ENCODE measurements at regions not wholly inside any gene's neighbourhood (a gene's known extent, or its start where the extent isn't known, plus 50 kb on each side); places are given as distances from the start of the nearest gene placed in this dataset.
"Not testable (repeated sequence)": the region's sequence is repeated elsewhere in the genome, so short reads cannot be mapped to it uniquely, and the experiment has no call there.

DNA sequence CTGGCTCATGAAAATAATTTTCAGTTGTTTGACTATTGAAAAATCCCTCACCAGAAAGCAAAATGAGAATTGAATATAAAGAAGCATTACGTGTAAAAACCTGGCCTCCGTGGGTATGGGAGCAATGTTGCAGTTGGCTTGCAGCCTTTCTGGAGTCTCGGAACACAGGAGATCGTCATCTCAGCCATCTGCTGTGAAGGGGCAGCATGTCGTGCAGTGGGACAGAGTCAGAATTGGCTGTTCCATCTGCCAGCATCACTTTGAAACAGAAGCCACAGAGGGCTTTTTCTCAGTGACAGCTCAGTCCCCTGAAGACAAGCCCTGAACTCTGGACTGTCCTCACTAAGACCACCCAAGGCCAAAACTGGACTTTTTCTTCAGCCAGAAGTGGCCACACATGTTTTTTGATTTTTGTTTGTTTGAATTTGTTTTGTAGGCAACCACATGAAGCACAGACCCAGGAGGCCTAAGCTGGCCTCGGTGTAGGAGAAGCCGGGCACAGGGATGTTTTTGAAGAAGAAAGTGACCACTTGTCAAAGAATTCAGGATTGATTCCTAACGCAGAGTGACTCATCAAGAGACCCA is 170.8 kb upstream of the DYRK2 start:
- Mint-ChIP-seq H3K27me3 (ENCODE audit: low read depth, poor library complexity) (no peaks in the 10 kb centered on the region), H3K4me3 (no peak overlapping the region), H3K9me3 (no peaks in the 10 kb centered on the region), H3K27ac (no peak overlapping the region), H3K4me1 (peaks cover 21% of the 10 kb centered on the region), H3K36me3 (ENCODE audit: low read depth) (no peaks in the 10 kb centered on the region)
- TF ChIP-seq CTCF (IDR thresholded peaks at IDR 0.05): no peak
- DNase-seq: no peak

DNA sequence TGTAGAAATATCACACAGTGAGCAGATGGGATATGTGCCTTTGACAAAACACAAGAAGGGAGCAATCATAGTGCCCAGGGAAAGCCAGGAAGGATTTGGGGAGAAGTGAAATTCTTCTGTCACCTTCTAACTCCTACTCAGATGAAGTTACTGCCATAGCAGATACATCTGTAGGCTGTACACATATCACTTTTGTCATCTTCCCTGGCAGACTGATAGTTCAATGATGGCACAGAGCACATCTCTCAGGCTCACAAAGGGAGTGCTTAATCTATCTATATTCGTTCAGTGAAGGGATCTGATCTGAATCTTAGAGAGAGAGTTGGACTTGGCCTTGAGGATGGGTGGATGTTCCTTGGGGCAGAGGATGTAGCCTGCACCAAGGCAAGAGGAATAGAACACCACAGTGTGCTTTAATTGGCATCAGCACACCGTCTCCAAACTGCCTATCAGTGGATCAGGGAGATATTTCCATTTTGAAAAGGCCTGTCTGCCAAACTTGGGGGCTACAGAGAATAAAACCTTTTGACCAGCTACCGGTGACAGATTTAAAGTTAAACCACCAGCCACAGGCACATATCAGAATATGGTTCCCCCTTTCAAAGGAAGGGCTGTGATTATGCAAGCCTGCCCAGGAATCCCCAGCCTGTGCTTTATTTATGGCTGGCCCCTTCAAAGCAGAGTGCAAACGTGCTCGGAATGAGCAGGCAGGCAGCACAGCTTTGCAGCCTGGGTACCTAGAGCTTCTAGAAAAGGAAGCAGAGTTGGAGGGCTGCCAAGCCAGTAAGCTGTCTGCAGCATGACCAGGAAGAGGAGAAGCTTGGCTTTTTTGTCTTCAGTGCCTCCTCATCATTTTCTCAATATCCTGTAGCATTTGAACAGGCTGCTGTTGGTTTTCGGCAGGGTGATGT is 165.5 kb upstream of the DYRK2 start:
- no peak for TF ChIP-seq CTCF (IDR thresholded peaks at IDR 0.05)
- Mint-ChIP-seq H3K9me3 (peaks cover 16% of the 10 kb centered on the region), H3K4me1 (peaks cover 28% of the 10 kb centered on the region), H3K4me3 (no peak overlapping the region), H3K27me3 (ENCODE audit: low read depth, poor library complexity) (peaks cover 5% of the 10 kb centered on the region), H3K36me3 (ENCODE audit: low read depth) (peaks cover 5% of the 10 kb centered on the region), H3K27ac (peak overlapping the region; percentile 78)
- peak; percentile 20 for DNase-seq

DNA sequence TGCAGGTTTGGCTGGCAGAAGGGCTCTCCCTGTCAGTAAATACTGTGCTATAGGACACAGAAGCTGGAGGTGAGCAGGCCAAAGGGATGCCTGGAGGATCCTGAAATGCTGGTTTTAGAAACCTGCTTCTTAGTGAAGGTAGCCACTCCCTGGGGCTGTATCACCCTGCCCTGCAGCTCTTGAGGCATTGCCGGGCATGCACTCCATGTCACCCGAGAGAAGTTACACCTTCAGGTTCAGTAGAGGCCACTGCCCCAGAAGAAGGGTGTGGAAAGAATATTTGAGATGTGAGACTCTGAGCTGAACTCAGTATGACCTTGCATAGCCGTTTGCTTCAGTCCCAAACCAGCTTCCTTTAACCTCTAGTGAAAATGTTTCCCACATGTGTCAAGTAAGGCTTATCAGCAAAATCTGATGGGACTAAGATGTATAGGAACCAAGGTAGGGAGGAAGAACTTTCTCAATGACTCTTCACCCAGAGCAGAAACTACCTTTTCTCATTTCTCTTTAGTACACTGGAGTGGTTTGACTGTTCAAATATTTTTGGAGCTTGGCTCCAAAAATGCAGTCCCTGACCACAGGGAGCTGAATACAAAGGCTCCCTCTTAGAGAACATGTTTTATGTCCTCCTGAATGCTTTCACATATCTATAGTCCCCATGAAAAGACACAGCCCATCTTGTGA is 164.5 kb upstream of the DYRK2 start:
- DNase-seq: no peak
- H3K27me3 Mint-ChIP-seq (ENCODE audit: low read depth, poor library complexity): peaks cover 5% of the 10 kb centered on the region
- peaks cover 24% of the 10 kb centered on the region for H3K4me1 Mint-ChIP-seq
- no peak overlapping the region for H3K4me3 Mint-ChIP-seq
- peaks cover 7% of the 10 kb centered on the region for H3K36me3 Mint-ChIP-seq (ENCODE audit: low read depth)
- TF ChIP-seq CTCF (IDR thresholded peaks at IDR 0.05): no peak
- H3K9me3 Mint-ChIP-seq: peaks cover 26% of the 10 kb centered on the region
- H3K27ac Mint-ChIP-seq: no peak overlapping the region

DNA sequence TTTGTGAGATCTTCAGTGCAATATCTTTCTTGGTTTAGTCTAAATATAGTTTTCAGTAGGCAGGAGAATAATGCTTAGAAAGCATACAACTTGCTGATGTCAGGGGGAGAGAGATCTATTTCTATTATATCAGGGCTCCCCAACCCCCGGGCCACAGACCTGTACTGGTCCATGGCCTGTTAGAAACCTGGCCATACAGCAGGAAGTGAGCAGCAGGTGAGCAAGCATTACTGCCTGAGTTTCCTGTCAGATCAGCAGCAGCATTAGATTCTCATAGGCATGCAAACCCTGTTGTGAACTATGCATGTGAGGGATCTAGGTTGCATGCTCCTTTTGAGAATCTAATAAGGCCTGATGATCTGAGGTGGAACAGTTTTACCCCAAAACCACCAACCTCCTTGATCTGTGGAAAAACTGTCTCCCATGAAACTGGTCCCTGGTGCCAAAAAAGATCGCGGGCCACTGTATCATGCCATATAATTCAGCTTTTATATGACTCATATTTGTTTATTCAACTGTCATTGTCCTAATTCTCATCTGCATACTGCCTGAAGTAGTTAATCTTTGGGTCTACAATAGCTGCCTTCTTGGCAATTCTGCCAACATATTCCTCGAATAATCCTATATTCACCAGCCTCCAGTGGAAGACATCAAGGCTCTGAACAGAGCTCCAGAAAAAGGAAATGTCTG is 163.6 kb upstream of the DYRK2 start:
- H3K4me1 Mint-ChIP-seq: peaks cover 24% of the 10 kb centered on the region
- DNase-seq: no peak
- TF ChIP-seq CTCF (IDR thresholded peaks at IDR 0.05): no peak
- peaks cover 35% of the 10 kb centered on the region for H3K9me3 Mint-ChIP-seq
- H3K27me3 Mint-ChIP-seq (ENCODE audit: low read depth, poor library complexity): peaks cover 10% of the 10 kb centered on the region
- H3K4me3 Mint-ChIP-seq: no peak overlapping the region
- H3K36me3 Mint-ChIP-seq (ENCODE audit: low read depth): peaks cover 13% of the 10 kb centered on the region
- no peak overlapping the region for H3K27ac Mint-ChIP-seq

DNA sequence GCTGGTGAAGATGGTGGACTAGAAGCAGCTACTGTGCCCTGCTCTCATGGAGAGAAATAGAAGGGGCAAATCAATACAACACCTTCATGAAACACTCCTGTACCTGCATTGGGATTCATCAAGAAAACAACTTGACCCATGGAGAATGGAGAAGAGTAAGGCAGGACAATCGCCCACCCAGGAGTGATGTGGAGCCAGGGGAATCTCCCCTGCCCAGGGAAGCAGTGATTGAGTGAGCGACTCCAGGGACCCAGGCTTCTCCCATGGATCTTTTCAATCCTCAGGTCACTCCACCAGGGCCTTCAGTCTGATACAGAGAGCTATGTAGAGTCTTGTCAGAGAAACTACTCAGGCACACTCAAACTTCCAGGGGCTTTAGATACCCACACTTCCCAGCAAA is 161.9 kb upstream of the DYRK2 start:
- peaks cover 24% of the 10 kb centered on the region for H3K4me1 Mint-ChIP-seq
- H3K4me3 Mint-ChIP-seq: no peak overlapping the region
- peaks cover 22% of the 10 kb centered on the region for H3K36me3 Mint-ChIP-seq (ENCODE audit: low read depth)
- H3K9me3 Mint-ChIP-seq: peaks cover 53% of the 10 kb centered on the region
- H3K27me3 Mint-ChIP-seq (ENCODE audit: low read depth, poor library complexity): peaks cover 10% of the 10 kb centered on the region
- no peak for DNase-seq
- TF ChIP-seq CTCF (IDR thresholded peaks at IDR 0.05): no peak
- no peak overlapping the region for H3K27ac Mint-ChIP-seq

GRCh38 chr12:67488349-67488748 is 160.2 kb upstream of the DYRK2 start:
- H3K4me3 Mint-ChIP-seq, H3K27ac Mint-ChIP-seq, DNase-seq: not testable (repeated sequence)
- peaks cover 16% of the 10 kb centered on the region for H3K27me3 Mint-ChIP-seq (ENCODE audit: low read depth, poor library complexity)
- peaks cover 11% of the 10 kb centered on the region for H3K4me1 Mint-ChIP-seq
- H3K36me3 Mint-ChIP-seq (ENCODE audit: low read depth): peaks cover 22% of the 10 kb centered on the region
- H3K9me3 Mint-ChIP-seq: peaks cover 70% of the 10 kb centered on the region

All from nephron progenitor cell (in vitro differentiated cells).